H1 (cell line): ENCODE measurements at regions not wholly inside any gene's neighbourhood (a gene's known extent, or its start where the extent isn't known, plus 50 kb on each side); places are given as distances from the start of the nearest gene placed in this dataset.

Source experiments
- BRCA1 ChIP-seq: IDR thresholded peaks from 2 replicates; pipeline ENCODE4 v1.6.1; 2012; ENCODE audit warnings: low read depth, low read length, improper control_type of control experiment
- CEBPB ChIP-seq: IDR thresholded peaks from 2 replicates; pipeline ENCODE4 v1.6.1; 2012; ENCODE audit warnings: low read depth, low read length
- CHD1 ChIP-seq: IDR thresholded peaks from 2 replicates; pipeline ENCODE4 v1.6.1; 2012; ENCODE audit warnings: low read depth, low read length, improper control_type of control experiment
- CHD2 ChIP-seq: IDR thresholded peaks from 2 replicates; pipeline ENCODE4 v1.6.1; 2012; ENCODE audit warnings: low read length, improper control_type of control experiment
- CREB1 ChIP-seq: IDR thresholded peaks from 2 replicates; pipeline ENCODE4 v1.6.1; 2012; ENCODE audit warnings: inconsistent platforms
- CTBP2 ChIP-seq: IDR thresholded peaks from 2 replicates; pipeline ENCODE4 v1.7.0; 2011; ENCODE audit warnings: borderline replicate concordance, mild to moderate bottlenecking, moderate library complexity, mixed read lengths, low read length; ENCODE audit not compliant: insufficient read depth, insufficient read length
- EGR1 ChIP-seq: IDR thresholded peaks from 2 replicates; pipeline ENCODE4 v1.6.1; 2011; ENCODE audit warnings: low read depth, low read length, borderline replicate concordance
- GABPA ChIP-seq: IDR thresholded peaks from 2 replicates; pipeline ENCODE4 v1.6.1; 2011; ENCODE audit warnings: mild to moderate bottlenecking, low read length, moderate library complexity, borderline replicate concordance; ENCODE audit not compliant: insufficient read depth
- KDM5A ChIP-seq: fragments of 200-600 bp; IDR thresholded peaks from 2 replicates; pipeline ENCODE4 v1.7.1; 2012; ENCODE audit warnings: mild to moderate bottlenecking, low read length, inconsistent platforms, mixed read lengths
- MAFK ChIP-seq: IDR thresholded peaks from 2 replicates; pipeline ENCODE4 v1.6.1; 2012; ENCODE audit warnings: low read depth, mild to moderate bottlenecking, improper control_type of control experiment, low read length
- PHF8 ChIP-seq: fragments of 200-600 bp; sonication (generic); conservative IDR thresholded peaks from 2 replicates; pipeline ENCODE4 v1.7.1; 2012; ENCODE audit warnings: low read depth, mild to moderate bottlenecking, inconsistent platforms, low read length, moderate library complexity
- POLR2A ChIP-seq, 2 experiments: IDR thresholded peaks; 1 replicate in 1 of 2; 2 replicates in 1 of 2; pipeline ENCODE4 v1.6.1; 2011; ENCODE audit warnings: low read depth in 2 of 2, low read length in 2 of 2, mild to moderate bottlenecking in 2 of 2; ENCODE audit errors: control extremely low read depth in 1 of 2
- POU5F1 ChIP-seq: IDR thresholded peaks from 2 replicates; pipeline ENCODE4 v1.6.1; 2011; ENCODE audit warnings: low read depth, mild to moderate bottlenecking, low read length, moderate library complexity
- SAP30 ChIP-seq: fragments of 300-600 bp; sonication (generic); IDR thresholded peaks from 2 replicates; pipeline ENCODE4 v1.7.1; 2012; ENCODE audit warnings: low read length, moderate library complexity, mild to moderate bottlenecking, inconsistent platforms; ENCODE audit not compliant: insufficient read depth, insufficient replicate concordance
- SP1 ChIP-seq: IDR thresholded peaks from 2 replicates; pipeline ENCODE4 v1.6.1; 2011; ENCODE audit warnings: low read depth, low read length
- SP2 ChIP-seq: IDR thresholded peaks from 2 replicates; pipeline ENCODE4 v1.6.1; 2012; ENCODE audit warnings: mild to moderate bottlenecking, low read length, inconsistent platforms
- SP4 ChIP-seq: IDR thresholded peaks from 2 replicates; pipeline ENCODE4 v1.6.1; 2012; ENCODE audit warnings: low read length, inconsistent platforms
- TCF12 ChIP-seq: IDR thresholded peaks from 2 replicates; pipeline ENCODE4 v1.6.1; 2011; ENCODE audit warnings: low read depth, mild to moderate bottlenecking, low read length
- YY1 ChIP-seq: IDR thresholded peaks from 2 replicates; pipeline ENCODE4 v1.6.1; 2011; ENCODE audit warnings: low read depth, mild to moderate bottlenecking, low read length
- TF ChIP-seq, protein P1 (sequence below): IDR thresholded peaks from 2 replicates; pipeline ENCODE4 v1.6.1; 2012; ENCODE audit warnings: low read length, inconsistent platforms
- TF ChIP-seq, protein P2 (sequence below), 3 experiments: IDR thresholded peaks; 1 replicate in 2 of 3; 2 replicates in 1 of 3; pipeline versions ENCODE4 v1.5.1 to v1.6.1; 2011; ENCODE audit warnings: low read length in 3 of 3, mild to moderate bottlenecking in 3 of 3, inconsistent platforms in 2 of 3, low read depth in 1 of 3, moderate library complexity in 1 of 3; ENCODE audit not compliant: insufficient read depth in 1 of 3; ENCODE audit errors: control extremely low read depth in 1 of 3
- TF ChIP-seq, protein P3 (sequence below): IDR thresholded peaks from 2 replicates; pipeline ENCODE4 v1.6.1; 2011; ENCODE audit warnings: low read depth, mild to moderate bottlenecking, low read length; ENCODE audit not compliant: insufficient read depth

DNA sequence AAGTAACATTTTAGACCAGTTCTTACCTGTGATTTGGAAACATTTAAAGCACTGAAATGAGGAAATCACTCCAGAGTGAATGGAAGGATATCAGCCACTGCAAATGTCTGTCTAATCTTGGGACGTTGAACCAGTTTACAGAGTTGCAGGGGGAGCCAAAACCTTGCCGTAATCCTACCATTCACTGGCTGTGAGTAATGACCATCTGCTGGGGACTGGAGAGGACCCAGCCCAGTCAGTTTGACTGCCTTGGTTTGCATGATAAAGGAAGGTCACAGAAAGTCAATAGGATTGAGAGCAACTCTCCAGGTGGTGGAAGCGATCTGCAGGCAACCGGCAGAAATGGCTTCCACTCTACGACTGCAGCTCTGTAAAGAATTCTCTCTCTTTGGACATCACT, 167.2 kb downstream of the AKR1D1 start (continued):
- TF ChIP-seq YY1, result peak; percentile 93
- TF ChIP-seq, protein P1, sequence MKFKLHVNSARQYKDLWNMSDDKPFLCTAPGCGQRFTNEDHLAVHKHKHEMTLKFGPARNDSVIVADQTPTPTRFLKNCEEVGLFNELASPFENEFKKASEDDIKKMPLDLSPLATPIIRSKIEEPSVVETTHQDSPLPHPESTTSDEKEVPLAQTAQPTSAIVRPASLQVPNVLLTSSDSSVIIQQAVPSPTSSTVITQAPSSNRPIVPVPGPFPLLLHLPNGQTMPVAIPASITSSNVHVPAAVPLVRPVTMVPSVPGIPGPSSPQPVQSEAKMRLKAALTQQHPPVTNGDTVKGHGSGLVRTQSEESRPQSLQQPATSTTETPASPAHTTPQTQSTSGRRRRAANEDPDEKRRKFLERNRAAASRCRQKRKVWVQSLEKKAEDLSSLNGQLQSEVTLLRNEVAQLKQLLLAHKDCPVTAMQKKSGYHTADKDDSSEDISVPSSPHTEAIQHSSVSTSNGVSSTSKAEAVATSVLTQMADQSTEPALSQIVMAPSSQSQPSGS, result peak; percentile 93
- peak; percentile 74 for TF ChIP-seq CTBP2
- peak; percentile 11 for TF ChIP-seq CEBPB
- 0 out of 2 replicates have a peak, but pooled peaks have one; percentile 38 for TF ChIP-seq CREB1
- TF ChIP-seq CHD1, result no peak
- no peak for TF ChIP-seq KDM5A
- TF ChIP-seq, protein P2, sequence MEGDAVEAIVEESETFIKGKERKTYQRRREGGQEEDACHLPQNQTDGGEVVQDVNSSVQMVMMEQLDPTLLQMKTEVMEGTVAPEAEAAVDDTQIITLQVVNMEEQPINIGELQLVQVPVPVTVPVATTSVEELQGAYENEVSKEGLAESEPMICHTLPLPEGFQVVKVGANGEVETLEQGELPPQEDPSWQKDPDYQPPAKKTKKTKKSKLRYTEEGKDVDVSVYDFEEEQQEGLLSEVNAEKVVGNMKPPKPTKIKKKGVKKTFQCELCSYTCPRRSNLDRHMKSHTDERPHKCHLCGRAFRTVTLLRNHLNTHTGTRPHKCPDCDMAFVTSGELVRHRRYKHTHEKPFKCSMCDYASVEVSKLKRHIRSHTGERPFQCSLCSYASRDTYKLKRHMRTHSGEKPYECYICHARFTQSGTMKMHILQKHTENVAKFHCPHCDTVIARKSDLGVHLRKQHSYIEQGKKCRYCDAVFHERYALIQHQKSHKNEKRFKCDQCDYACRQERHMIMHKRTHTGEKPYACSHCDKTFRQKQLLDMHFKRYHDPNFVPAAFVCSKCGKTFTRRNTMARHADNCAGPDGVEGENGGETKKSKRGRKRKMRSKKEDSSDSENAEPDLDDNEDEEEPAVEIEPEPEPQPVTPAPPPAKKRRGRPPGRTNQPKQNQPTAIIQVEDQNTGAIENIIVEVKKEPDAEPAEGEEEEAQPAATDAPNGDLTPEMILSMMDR (IDR thresholded peaks at IDR 0.05; ENCODE audit: control extremely low read depth in 1 of 3, insufficient read depth in 1 of 3, low read depth in 1 of 3, low read length in 3 of 3), result peak in 1 of 3 experiments; percentile 22; a peak in 1 of 4 replicates
- no peak for TF ChIP-seq SAP30
- peak; percentile 100 for TF ChIP-seq POU5F1
- TF ChIP-seq SP2, result no peak
- TF ChIP-seq GABPA, result no peak
- peak in 1 of 2 experiments; percentile 77; a peak in 2 of 3 replicates for TF ChIP-seq POLR2A (IDR thresholded peaks at IDR 0.05; ENCODE audit: control extremely low read depth in 1 of 2, low read depth in 2 of 2, low read length in 2 of 2)
- no peak for TF ChIP-seq EGR1
- TF ChIP-seq BRCA1, result no peak
- no peak for TF ChIP-seq PHF8
- TF ChIP-seq, protein P3, sequence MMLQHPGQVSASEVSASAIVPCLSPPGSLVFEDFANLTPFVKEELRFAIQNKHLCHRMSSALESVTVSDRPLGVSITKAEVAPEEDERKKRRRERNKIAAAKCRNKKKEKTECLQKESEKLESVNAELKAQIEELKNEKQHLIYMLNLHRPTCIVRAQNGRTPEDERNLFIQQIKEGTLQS, result no peak
- no peak for TF ChIP-seq MAFK
- peak; percentile 77; the same call in 1 of the 2 replicates for TF ChIP-seq SP1
- no peak for TF ChIP-seq SP4
- peak; percentile 99 for TF ChIP-seq TCF12
- 0 out of 2 replicates have a peak, but pooled peaks have one; percentile 39 for TF ChIP-seq CHD2
